SU-DHL-6 (cell line): ENCODE measurements at regions not wholly inside any gene's neighbourhood (a gene's known extent, or its start where the extent isn't known, plus 50 kb on each side); places are given as distances from the start of the nearest gene placed in this dataset.

Source experiments
- H2AFZ ChIP-seq: fragments of 200-600 bp; sonication (generic); 2 replicates; pipeline ENCODE4 v1.6.1; 2014; ENCODE audit warnings: low read depth, mild to moderate bottlenecking, moderate library complexity, mixed read lengths, antibody characterized with exemption, low read length; ENCODE audit not compliant: severe bottlenecking
- H3F3A ChIP-seq: fragments of 200-600 bp; shearing (Covaris generic); 2 replicates; pipeline ENCODE4 v1.6.0; 2016; ENCODE audit warnings: antibody characterized with exemption, mild to moderate bottlenecking; ENCODE audit not compliant: insufficient read depth
- H3K27ac ChIP-seq: fragments of 200-600 bp; sonication (generic); 2 replicates; pipeline ENCODE4 v1.5.1; 2016; ENCODE audit warnings: low read depth, mild to moderate bottlenecking, low read length, moderate library complexity, mixed read lengths
- H3K27me3 ChIP-seq: fragments of 200-600 bp; sonication (generic), shearing (Covaris generic); 2 replicates; pipeline ENCODE4 v1.6.0; 2014; ENCODE audit warnings: mild to moderate bottlenecking, low read length
- H3K36me3 ChIP-seq: fragments of 200-600 bp; sonication (generic); 2 replicates; pipeline ENCODE4 v1.6.1; 2014; ENCODE audit warnings: mild to moderate bottlenecking, low read length, mixed read lengths
- H3K4me2 ChIP-seq: fragments of 300-600, 200-600 bp; shearing (Covaris generic), sonication (generic); 2 replicates; pipeline ENCODE4 v1.6.0; 2014; ENCODE audit warnings: low read length, low read depth, mild to moderate bottlenecking; ENCODE audit not compliant: poor library complexity, severe bottlenecking
- H3K4me3 ChIP-seq: fragments of 200-600 bp; sonication (generic); 2 replicates; pipeline ENCODE4 v1.5.1; 2014; ENCODE audit warnings: antibody characterized with exemption, low read length, mild to moderate bottlenecking, mixed read lengths; ENCODE audit not compliant: insufficient read depth, poor library complexity, severe bottlenecking
- H3K79me2 ChIP-seq: fragments of 200-600 bp; sonication (generic); 2 replicates; pipeline ENCODE4 v1.6.1; 2014; ENCODE audit warnings: mild to moderate bottlenecking, low read length, moderate library complexity; ENCODE audit not compliant: insufficient read depth
- H3K9ac ChIP-seq: fragments of 200-600 bp; sonication (generic); 2 replicates; pipeline ENCODE4 v1.7.0; 2014; ENCODE audit warnings: mild to moderate bottlenecking, low read length
- H3K9me2 ChIP-seq: fragments of 200-600 bp; sonication (generic); replicated peaks from 2 replicates; pipeline ENCODE4 v1.6.1; 2014; ENCODE audit warnings: low read length; ENCODE audit not compliant: insufficient read depth
- H3K9me3 ChIP-seq: fragments of 200-600 bp; sonication (generic); 2 replicates; pipeline ENCODE4 v1.6.1; 2014; ENCODE audit warnings: low read length, mixed read lengths; ENCODE audit not compliant: insufficient read depth
- H4K20me1 ChIP-seq: fragments of 200-600 bp; sonication (generic); 2 replicates; pipeline ENCODE4 v1.6.1; 2014; ENCODE audit warnings: low read depth, mild to moderate bottlenecking, antibody characterized with exemption, low read length, moderate library complexity, mixed read lengths
- CTCF ChIP-seq: fragments of 200-600 bp; sonication (generic); IDR thresholded peaks from one replicate; pipeline ENCODE4 v1.5.1; 2017; ENCODE audit warnings: antibody characterized with exemption, mild to moderate bottlenecking, low read length, moderate library complexity; ENCODE audit not compliant: insufficient read depth, poor library complexity, severe bottlenecking
- EZH2phosphoT487 ChIP-seq: fragments of 200-600 bp; sonication (generic), shearing (Covaris generic); conservative IDR thresholded peaks from 2 replicates; pipeline ENCODE4 v1.6.1; 2018; ENCODE audit warnings: mild to moderate bottlenecking, antibody characterized with exemption, low read length, moderate library complexity, mixed read lengths

DNA sequence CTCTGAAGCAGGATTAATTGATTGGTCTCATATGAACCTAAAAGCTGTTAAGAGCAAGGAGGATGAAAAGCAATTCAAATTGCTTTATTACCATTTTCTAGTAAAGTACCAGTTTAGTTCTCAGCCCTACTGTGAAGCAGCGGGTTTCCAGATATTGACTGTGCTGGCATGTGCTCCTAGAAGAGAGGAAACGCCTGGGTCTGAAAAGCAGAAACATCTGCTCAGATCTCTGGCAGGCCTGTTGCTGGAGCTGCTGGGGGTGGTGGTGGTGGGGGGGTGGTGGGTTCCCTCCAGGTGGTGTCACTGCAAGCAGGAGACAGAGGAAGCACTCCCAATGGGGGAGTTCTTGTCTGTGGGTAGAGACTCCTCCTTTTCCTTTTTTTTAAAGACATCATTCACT is 105.5 kb upstream of the ZNF462 start:
- Histone ChIP-seq H3K36me3 (no peaks in the 10 kb centered on the region), H4K20me1 (no peaks in the 10 kb centered on the region), H3K9me2 (no peaks in the 10 kb centered on the region), H3K4me2 (no peak overlapping the region), H3K9me3 (no peaks in the 10 kb centered on the region), H2AFZ (no peak overlapping the region), H3K4me3 (no peak overlapping the region), H3F3A (no peaks in the 10 kb centered on the region), H3K9ac (no peak overlapping the region), H3K27ac (no peak overlapping the region), H3K27me3 (no peaks in the 10 kb centered on the region), H3K79me2 (no peaks in the 10 kb centered on the region)
- TF ChIP-seq CTCF, result no peak
- no peak for TF ChIP-seq EZH2phosphoT487

- H3K9me3 ChIP-seq, result no peaks in the 10 kb centered on the region
These were observed 104.1 kb upstream of the ZNF462 start for GRCh38 chr9:106758911-106759310.

DNA sequence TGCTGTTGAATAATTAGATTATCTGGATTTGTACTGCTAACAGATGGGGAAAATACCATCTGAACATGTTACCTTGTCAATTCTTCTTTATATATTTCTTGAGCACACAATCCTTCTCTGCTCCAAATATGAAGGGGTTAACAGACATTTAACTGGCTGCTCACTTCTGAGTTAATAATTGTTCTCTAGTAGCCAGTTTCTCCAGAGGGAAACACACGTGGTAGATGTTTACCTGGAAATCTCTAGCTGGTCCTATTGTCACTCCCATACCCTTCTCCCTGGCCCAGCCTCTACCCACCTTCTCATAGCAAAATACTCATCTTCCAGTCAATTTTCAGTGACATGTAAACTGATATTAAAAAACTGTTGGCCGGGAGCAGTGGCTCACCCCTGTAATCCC is 101.5 kb upstream of the ZNF462 start:
- H3K4me2 ChIP-seq, result no peak overlapping the region
- H3K36me3 ChIP-seq, result no peaks in the 10 kb centered on the region
- H3K9ac ChIP-seq, result no peak overlapping the region
- no peaks in the 10 kb centered on the region for H3K27me3 ChIP-seq
- TF ChIP-seq EZH2phosphoT487 (no peak), CTCF (no peak)
- H3K27ac ChIP-seq, result no peak overlapping the region
- H3K9me3 ChIP-seq, result no peaks in the 10 kb centered on the region
- no peaks in the 10 kb centered on the region for H3F3A ChIP-seq
- H2AFZ ChIP-seq, result no peak overlapping the region
- no peaks in the 10 kb centered on the region for H3K9me2 ChIP-seq
- no peak overlapping the region for H3K4me3 ChIP-seq
- H4K20me1 ChIP-seq, result no peaks in the 10 kb centered on the region
- H3K79me2 ChIP-seq, result no peaks in the 10 kb centered on the region

More at GRCh38 chr9:106758911-106759310, 104.1 kb upstream of the ZNF462 start:
- no peaks in the 10 kb centered on the region for H3F3A ChIP-seq
- TF ChIP-seq EZH2phosphoT487 (no peak), CTCF (no peak)
- no peak overlapping the region for H2AFZ ChIP-seq
- H3K4me3 ChIP-seq, result no peak overlapping the region
- no peaks in the 10 kb centered on the region for H3K27me3 ChIP-seq
- H3K27ac ChIP-seq, result no peak overlapping the region
- H3K9ac ChIP-seq, result no peak overlapping the region
- H3K9me2 ChIP-seq, result no peaks in the 10 kb centered on the region
- no peak overlapping the region for H3K4me2 ChIP-seq
- H3K36me3 ChIP-seq, result no peaks in the 10 kb centered on the region
- no peaks in the 10 kb centered on the region for H4K20me1 ChIP-seq
- no peaks in the 10 kb centered on the region for H3K79me2 ChIP-seq

DNA sequence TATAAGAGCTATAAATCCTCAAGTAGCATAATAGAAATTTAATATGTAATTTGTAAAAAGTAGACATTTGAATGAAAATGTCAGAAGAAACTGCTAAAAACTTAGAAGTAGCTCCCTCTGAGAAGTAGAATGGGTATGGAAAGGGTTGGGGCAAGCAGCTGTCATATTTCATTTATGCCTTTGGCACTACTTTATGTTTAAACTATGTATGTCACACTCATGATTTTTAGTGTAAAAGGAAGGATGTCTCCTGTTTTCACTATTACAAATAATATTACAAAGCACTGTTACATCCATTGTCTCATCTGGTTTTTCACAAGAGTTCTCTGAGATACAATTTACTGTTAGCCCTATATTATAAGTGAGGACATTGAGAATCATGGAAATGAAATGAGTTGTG is 96.3 kb upstream of the ZNF462 start:
- TF ChIP-seq CTCF (no peak), EZH2phosphoT487 (no peak)

More for the DNA sequence above, 96.3 kb upstream of the ZNF462 start:
- Histone ChIP-seq H2AFZ (no peak overlapping the region), H3K9ac (no peak overlapping the region), H3F3A (no peaks in the 10 kb centered on the region), H3K4me2 (no peak overlapping the region), H3K9me3 (no peaks in the 10 kb centered on the region), H3K27ac (no peak overlapping the region), H3K79me2 (no peaks in the 10 kb centered on the region), H3K36me3 (no peaks in the 10 kb centered on the region), H3K27me3 (no peaks in the 10 kb centered on the region), H3K9me2 (no peaks in the 10 kb centered on the region), H4K20me1 (no peaks in the 10 kb centered on the region), H3K4me3 (no peak overlapping the region)
